Stimulated activated CD4-positive, alpha-beta T cell treated with anti-CD3 and anti-CD28 coated beads, Interleukin-4, amount 100 ng/mL, for 24 hours (primary cell): ENCODE measurements at regions not wholly inside any gene's neighbourhood (a gene's known extent, or its start where the extent isn't known, plus 50 kb on each side); places are given as distances from the start of the nearest gene placed in this dataset.

ENCODE experiments used
- DNase-seq: peaks from one replicate; pipeline ENCODE4 v3.0.0-alpha.2; 2020

DNA sequence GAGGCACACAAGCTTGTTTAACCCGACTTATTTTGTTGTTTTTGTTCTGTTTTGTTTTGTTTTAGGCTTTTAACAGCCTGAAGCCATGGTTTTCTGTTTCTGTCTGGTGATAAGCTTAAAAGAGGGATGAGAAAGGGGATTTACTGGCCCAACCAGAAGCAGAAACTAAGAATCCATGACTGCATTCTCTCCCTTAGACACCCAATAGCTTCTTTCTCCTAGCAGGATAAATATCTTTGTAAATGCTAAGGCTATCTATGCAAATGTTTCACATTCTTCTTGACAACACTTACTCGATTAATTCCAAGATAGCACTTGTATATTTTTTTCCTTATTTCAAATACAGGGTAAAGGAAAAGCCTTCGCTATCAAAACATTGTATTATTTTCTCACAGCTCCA, 53.7 kb upstream of the SMAD1 start:
- no peak for DNase-seq

DNA sequence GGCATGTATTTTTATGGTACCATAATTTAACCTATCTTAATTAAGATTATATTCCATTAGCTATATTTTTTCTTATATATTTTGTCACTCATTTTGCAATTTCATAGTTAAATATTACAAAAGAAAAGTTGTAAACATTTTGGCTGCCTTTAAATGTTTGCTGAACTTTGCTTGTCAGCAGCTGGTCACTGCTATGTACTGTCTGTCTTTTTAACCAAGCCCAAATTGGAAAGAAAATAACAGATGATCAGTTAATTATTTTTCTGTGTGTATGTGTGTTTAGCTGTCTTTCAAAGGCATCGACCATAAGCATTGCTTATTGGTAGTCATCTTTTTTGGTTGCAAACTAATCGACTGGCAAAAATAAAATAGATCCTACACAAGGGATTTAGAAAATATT, 54.4 kb upstream of the SMAD1 start:
- no peak for DNase-seq

DNA sequence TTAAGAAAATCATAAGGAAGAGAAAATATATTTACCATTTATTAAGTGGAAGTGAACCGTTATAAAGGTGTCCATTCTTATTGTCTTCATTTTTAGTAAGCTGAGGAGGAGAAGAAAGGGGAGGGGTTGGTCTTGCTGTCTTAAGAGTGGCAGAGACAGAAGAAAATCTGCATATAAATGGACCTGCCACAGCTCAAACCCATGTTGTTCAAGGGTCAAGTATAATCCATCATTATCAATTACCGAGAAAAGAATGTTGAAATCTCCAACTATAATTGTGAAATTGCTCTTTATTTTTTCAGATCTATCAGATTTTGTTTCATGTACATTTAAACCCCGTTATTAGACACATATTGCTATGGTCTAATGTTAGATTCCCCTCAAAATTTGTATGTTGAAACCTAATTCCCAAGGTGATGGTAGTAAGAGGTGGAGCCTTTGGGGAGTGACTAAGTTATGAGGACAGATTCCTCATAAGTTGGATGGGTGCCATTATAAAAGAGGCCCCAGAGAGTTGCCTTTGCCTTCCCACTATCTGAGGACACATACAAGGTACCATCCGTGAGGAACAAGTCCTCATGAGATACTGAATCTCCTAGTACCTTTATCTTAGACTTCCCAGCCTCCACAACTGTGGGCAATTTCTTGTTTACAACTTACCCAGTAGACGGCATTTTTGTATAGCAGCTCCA, 58.5 kb upstream of the SMAD1 start:
- DNase-seq = no peak

DNA sequence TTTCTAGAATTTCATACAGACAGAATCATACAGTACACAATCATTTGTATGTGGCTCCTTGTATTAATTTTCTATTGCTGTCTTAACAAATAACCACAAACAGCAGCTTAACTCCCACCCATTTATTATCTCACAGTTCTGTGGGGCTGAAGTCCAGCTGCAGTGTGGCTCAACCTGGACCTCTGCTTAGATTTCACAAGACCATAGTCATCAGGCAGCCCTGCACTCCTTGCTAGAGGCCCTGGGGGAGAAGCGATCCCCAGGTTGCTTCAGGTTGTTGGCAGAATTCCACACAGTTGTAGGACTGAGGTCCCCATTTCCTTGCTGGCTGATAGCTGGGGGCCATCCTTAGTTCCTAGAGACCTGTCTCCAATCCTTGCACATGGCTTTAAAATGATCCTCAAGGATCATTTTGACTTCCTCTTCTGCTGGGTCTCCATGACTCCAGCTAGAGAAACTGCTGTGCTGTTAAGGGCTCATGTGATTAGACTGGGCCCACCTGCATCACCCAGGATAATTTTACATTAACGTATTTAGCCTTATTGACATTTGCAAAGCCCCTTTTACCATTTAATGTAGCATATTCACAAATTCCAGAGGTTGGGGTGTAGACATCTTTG, 60.9 kb upstream of the SMAD1 start:
- DNase-seq = no peak

DNA sequence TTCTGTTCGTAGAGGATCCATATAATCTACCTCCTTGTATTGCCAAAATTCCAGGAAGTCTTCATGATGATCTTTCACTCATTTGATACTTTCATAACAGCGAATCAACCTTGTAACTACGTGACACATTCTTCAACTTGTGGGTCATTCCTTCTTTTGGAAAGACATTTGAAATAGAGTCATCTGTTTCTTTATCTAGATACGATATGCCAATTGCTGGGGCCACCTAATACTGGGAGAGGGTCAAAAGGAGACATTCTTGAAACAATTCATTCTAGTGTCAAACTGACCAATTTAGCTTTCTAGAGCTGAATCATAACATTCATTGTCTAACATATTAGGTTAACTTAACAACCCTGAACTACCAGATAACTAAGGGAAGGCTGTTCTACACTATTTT, 62.9 kb upstream of the SMAD1 start:
- no peak for DNase-seq

DNA sequence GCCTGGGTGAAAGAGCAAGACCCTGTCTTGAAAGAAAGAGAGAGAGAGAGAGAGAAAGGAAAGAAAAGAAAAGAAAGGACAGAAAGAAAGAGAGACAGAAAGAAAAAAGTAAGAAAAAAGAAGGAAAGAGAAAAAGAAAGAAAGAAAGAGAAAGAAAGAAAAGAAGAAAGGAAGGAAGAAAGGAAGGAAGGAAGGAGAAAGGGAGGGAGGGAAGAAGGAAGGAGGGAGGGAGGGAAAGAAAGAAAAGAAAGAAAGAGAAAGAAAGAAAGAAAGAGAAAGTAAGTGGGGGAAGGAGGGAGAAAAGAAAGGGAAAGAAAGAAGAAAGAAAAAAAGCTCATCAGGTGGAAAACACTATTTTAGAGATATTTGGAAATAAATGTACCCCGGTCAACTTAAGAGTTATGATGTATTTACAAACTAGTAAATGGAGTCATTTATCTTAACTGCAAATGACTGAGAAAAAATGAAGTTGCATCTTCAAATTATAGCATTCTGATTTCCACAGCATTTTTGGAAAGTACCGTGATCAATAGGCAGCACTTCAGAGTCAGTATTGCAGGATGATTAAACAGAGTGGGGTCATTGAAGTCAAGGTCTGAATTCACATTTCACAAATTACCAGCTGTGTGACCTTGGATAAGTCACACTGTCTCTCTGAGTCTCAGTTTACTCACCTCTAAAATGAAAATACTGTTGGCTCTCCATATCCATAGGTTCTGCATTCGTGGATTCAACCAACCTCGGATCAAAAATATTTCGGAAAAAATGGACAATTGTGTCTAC, 64.1 kb upstream of the SMAD1 start:
- DNase-seq = no peak

DNA sequence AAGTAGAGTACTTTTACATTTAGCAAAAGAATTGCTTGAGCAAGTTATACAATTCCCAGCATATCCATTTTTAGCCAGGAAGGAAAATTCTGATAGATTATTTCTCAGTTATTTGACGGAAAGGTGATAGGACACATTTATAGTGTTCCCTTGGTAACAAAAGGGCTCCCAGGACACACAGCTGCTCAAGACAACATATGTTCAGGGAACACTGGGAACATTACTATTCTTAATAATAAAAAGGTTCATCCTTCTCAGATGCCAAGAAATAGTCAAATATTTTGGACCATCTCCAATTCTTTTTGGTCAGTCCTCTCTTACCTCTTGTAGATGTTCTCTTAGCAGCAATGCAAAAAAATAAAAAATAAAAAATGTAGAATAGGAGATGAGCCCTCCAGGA, 66.8 kb upstream of the SMAD1 start:
- no peak for DNase-seq

DNA sequence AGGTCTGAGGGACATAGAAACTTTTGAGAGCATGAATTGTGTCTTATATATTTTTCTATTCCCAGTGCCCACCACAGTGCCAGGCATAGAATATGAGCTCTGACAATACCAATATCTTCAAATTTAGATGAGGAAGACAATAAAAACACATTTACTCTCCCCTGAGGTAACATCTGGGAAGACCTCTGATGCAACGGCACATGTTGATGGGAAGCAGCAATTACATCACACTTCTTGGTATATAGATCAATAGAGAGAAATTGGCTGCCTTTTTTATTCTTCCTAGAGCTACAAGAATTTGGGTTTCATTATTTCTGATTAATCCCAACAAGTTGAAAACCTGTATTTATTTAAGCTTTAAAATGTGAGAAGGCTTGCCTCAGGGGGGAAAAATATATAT, 67.4 kb upstream of the SMAD1 start:
- no peak for DNase-seq

DNA sequence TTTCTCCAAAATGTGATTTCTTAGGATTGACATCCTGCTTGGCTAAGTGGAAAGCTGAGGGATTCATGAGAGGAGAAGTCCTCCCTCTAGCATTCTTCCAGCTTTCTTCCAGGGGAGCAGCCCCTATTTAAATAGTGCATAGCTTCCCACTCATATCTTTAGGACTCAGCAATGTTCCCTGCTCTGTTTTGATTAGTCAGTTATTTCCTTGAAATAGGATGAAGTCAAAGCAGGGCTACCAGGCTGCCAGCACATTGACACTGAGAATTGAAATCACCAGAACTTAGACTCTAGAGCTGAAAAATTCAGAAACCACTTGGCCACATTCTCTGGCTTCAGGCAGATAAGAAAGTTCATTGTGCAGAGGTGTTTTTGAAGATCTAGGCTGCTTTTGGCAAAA, 74.7 kb upstream of the SMAD1 start:
- no peak for DNase-seq

DNA sequence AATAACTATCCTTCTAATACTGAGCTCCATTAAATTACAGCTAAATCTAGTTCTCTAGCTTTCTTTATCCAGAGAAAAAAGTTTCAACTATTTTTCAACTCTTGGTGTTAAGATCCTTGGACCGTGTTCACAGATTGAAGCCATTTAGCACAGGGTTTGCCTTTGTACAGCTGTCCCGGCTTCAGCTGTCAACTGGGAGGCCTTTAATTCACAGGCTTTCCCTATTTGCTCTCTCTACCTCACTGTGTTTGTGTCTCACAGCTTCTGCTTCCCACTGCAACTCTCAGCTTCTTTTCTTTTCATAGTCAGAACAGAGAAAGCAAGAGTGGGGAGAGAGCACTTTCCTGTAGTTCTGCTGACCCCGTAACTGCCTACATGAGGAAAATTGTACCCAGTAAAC, 76.9 kb upstream of the SMAD1 start:
- no peak for DNase-seq

DNA sequence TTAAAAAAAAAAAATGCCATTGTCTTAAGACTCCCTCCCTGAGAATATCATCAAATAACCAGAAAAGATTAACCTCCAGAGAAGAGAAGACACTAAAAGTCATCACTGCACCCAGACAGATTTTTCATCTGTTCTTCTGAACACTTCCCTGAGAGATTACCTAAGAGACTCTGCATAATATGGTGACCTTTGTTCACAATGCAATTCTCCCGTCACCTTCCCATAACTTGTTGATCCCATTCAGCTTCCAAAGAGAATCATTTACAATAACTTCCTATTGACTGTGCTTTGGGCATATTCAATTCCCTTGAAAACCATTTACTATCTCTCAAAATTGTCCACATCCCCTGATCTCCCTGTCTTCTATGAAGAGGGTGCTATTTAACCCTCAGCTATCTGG, 85.1 kb upstream of the SMAD1 start:
- DNase-seq = no peak

DNA sequence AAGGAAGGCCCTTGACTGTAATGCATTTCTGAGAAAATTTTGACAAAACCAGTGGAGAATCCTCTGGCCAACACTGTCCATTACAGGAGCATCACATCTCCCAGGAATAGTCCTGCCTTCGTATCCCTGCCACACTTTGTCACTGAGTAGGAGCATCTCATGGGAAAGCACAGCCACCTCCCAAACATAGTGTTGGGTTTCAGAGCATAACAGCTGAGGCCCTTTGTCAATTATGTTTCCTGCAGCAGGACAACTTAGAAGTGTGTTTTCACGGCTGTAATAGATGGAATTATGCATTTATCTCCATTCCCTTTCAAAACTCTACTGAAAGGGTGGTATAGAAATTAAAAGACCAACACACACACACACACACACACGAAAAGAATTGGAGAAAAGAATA, 91.1 kb upstream of the SMAD1 start:
- DNase-seq = no peak

DNA sequence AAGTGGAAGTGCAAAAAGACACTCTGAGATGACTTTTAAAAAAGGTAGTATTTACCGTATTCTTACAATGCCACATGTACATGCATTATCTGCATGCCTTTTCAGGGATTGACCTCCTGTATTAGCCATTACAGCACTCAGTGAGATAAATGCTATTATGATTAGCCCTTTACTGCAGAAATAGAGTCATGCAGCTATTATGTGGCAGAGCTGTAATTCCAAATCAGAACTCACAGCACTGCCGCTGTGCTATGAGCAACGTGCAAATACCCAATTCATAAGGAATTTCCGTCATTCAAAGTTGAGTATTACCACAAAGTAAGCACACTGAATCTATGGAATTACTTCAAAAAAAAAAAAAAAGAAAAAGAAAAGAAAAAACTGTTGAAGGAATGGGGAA, 92.1 kb upstream of the SMAD1 start:
- no peak for DNase-seq

DNA sequence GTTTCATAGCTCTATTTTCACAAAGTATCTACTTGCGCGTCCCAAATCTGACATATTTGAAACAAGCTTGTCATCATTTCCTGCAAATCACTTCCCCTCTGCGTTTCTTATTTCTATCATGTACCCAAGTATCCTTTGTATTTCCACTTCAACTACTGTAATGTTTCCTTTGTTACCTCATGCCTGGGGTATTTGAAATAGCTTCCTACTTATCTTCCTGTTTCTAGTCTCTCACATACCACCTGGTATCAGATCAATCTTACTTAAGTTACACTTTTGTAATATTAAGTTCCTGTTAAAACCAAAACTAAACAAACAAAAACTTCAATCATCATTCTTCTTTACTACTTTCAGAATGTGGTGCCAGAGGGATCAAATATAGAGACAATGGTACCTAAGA, 93.6 kb upstream of the SMAD1 start:
- DNase-seq = no peak

DNA sequence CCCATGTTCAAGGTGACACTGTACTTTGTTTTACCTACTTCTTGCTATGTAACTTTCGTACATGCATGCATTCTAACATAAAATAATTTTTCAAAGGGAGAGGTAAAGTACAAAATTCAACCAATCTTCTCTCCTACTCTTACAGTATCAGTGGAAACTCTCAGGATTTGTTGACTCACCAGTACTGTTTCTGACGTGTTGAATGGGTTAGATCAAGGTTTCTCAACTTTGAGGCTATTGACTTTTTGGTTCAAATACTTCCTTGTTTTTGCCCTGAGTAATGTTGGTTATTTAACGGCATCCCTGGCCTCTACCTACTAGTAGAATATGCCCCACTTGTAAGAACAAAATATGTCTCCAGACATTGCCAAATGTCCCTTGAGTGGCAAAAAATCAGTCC, 94.6 kb upstream of the SMAD1 start:
- no peak for DNase-seq

DNA sequence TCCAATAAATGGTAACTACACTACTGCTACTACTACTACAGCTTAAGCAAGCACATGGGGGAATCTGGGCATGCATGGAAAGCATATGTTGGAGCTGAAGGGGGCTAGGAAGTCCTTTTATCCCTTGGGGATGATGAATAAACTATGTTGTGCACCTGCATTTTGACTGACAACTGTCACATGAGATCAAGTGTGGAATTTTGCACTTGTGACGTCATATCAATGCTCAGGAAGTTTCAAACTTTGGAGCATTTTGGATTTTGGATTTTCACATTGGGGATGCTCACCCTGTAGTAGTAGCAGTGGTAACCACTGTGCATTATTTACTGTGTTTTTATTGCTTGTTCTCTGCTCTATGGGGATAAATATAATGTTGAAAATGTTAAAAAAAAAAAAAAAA, 100.5 kb upstream of the SMAD1 start:
- no peak for DNase-seq

DNA sequence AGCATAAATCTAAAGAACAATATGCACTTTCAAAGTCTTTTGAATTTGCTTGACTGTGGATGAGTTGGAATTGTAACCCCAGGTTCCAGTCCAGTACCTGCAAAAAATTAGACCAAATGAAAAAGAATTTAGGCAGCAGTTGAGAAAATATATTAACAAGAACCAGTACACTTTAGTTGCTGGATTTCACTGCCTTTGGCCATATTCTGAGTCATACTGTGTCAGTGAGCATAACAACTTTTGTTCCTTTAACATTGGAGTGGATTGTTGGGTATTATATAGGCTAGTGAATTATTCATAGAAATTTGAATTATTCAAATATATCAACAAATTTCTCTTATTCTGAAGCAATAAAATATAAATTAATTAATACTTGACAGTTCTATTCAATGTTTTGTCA, 101.5 kb upstream of the SMAD1 start:
- DNase-seq = no peak

DNA sequence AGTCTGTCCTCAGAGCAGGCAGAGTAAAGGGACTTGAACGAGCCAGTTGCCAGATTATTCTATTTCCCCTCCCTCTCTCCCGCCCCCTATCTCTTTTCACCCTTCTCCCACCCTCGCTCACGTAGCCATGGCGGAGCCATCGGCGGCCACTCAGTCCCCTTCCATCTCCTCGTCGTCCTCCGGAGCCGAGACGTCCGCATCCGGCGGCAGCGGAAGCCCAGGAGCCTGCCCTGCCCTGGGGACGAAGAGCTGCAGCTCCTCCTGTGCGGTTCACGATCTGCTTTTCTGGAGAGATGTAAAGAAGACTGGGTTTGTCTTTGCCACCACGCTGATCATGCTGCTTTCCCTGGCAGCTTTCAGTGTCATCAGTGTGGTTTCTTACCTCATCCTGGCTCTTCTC, 106.2 kb upstream of the SMAD1 start:
- no peak for DNase-seq

DNA sequence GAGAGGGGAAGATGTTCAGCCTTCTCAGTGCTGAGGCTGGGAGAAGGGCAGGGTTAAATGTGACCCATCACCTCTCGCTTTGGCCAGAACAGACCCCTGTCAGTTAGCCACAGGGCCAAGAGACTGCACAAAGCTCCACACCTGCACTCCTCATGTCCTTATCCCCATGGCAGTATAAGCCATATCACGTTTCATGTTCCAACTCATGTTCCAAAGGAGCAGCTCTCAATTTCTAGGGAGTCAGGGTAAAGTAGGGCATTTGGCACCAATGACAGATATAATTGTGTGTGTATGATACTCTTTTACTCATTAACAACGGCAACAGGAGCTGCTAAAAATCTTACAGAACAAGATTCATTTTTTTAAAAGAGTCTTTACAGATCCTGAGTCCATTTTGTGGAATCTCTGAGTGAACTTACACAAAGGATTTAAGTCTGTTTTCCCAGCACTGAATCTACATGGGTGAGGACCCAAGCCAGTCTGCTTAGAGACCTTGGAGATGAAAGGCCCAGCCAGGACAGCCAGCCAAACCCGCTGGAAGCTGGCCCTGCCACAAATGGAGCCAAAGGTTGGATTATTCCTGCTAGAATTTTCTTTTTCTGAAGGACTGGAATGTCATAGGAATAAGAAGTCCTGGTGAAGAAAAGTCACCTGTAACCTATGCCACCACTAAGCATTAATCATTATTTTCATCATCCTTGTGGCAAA, 129.1 kb upstream of the SMAD1 start:
- DNase-seq = no peak

DNA sequence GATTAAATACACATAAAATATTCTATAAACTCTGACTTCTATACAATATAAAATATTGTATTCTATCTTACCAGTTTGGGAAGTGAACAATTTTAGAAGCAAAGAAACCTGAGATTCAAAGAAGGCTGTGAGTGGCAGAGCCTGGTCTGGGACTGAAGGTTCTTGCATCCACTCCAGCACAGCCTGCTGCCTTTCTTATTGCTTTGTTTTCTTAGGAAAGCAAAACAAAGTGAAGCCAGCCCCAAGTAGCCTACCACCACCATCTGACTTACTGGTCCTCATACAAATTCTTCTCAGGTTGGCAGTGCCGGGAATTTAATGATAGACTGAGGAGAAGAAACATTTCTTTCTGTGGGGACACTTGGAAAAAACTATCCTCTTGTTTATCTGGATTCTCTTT, 129.7 kb upstream of the SMAD1 start:
- no peak for DNase-seq

DNA sequence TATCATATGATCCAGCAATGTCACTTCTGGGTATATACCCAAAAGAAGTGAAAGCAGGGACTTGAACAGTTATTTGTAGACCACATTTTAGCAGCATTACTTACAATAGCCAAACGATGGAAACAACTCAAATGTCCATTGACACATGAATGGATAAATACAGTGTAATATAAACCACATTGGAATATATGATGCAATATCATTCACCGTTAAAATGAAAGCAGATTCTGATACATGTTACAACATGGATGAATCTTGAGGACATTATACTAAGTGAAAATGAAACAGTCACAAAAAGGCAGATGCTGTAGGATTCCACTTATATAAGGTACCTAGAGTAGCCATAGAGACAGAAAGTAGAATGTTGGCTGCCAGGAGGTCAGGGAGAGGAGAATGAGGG, 130.5 kb upstream of the SMAD1 start:
- no peak for DNase-seq

DNA sequence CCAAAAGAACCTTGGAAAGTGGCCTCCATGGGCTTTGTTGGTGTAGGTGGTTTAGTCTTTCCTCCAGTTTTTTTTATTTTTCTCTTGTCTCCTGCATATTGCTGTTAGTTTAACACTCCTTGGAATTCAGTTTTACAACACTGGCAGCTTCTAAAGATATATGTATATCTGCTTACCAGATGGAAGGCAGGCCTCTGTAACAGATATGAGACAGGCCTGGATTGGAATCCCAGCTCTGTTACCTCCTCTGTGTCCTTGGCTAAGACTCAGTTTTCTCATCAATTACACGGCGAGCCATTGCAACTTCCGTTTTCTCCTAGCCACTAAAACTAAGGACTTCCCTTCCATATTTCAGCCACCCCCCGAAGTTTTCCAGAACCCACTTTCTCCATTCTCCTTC, 133.4 kb upstream of the SMAD1 start:
- no peak for DNase-seq

DNA sequence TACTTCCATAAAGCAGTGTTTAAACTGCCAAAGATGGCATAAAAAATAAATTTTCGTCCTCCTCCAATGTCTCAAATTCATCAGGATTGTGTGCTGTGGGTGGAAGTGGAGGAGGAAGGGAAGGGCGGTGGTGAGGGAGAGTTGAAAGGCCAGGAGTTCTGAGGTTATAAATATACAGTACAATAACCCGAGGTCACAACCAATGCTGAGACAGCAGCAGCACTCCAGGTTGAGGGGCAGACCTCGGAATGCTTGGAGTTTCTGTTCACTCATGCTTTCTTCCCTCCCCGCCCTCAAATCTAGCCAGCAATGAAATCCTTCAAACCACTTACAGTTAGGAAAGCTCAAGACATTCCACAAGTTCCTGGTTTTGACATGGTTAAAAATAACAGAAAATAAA, 134.0 kb upstream of the SMAD1 start:
- DNase-seq = no peak

DNA sequence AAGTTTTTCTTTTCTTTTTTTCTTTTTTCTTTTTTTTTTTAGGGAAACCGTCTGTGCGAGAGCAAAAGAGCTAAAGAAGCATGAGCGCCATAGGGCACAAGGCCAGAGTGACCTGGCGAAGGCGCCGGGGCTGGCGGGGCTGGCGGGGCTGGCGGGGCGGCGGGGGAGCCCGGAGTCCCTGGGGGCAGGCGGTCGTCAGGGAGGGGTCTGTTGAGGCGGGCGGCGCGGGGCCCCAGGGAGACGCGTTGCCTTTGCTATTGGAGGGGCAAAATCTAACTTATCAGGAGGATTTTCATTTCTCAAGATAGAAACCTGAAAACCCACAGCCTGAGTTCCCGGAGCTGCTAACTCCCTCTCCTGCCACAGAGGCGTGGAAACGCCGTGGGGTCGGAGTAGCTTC, 135.6 kb upstream of the SMAD1 start:
- no peak for DNase-seq
